Fibroblast of skin of right quadriceps (primary cell): ENCODE measurements at regions not wholly inside any gene's neighbourhood (a gene's known extent, or its start where the extent isn't known, plus 50 kb on each side); places are given as distances from the start of the nearest gene placed in this dataset.

Source experiments
- DNase-seq: peaks from one replicate; pipeline ENCODE4 v3.0.0-alpha.2; 2013

GRCh38 chr10:29183301-29183945 lies 105.4 kb upstream of the LYZL1 start:
- DNase-seq: no peak

GRCh38 chr10:29184205-29185000 lies 104.5 kb upstream of the LYZL1 start:
- no peak for DNase-seq

DNA sequence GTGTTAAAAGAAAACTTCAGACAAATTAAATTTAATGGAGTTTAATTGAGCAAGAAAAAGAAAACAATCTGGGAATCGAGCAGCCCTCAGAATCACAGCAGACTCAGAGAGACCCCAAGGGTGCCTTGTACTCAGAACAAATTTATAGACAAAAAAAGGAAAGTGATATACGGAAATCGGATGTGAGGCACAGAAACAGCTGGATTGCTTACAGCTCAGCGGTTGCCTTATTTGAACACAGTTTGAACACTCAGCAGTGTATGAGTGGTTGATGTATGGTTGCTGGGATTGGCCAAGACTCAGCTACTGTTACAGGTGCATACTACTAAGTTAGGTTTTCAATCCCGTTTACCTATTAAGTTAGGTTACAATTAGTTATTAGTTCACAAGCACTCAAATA lies 103.8 kb upstream of the LYZL1 start:
- DNase-seq: no peak

DNA sequence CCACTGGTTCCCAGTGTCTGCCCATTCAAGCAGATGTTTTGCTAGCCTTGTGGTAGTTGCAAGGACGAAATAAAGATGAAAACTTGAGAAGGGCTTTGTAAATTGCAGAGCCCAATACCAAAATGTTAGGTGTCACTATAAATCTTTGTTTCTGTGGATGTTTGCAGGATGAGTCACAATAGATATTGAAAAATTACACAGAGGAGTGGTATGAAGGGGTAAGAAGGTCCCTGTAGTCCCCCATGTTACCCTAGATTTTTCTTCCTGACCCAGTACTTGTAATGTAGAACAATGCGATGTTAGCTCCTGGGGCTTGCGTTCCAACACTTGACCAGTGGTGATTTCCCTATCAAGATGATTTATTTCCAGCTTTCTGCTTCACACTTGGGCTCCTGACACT lies 102.6 kb upstream of the LYZL1 start:
- peak; percentile 10 for DNase-seq

DNA sequence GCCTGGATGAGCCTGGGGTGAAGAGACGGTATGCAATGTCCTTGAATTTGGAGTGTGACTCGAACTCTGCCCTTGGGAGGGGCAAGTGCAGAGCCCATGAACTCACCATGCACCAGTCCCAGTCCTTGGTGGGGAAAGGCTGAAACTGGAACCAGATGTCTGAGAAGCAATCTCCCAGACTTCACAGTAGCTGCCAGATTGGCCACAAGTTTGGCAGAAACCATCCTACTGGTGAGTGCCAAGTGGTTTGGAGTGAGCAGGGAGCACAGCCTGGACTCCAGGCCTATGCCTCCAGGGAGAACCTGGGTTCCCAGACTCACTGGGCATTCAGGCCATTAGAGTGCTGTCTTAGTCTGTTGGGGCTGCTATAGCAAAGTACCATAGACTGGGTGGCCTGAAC lies 99.6 kb upstream of the LYZL1 start:
- DNase-seq: peak; percentile 3

GRCh38 chr10:29191674-29192073 lies 97.2 kb upstream of the LYZL1 start:
- DNase-seq: no peak

DNA sequence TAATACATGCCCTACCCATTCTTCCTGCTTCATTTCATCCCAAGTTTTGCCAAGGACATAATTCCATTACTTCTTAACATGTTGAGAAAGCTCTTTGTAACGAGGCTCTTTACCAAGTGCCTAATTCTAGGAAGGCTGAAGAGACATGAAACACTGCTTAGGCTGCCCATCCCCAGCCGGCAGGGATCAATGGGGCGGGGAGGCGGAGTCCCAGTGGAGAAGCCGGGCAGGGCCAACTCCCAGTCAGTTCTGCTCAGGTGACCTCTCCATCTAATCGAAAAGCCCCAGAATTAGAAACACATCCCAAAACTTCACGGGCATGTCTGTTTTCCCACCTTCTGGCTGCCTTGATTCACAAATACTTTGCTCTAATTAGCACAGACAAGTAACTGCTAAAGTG lies 89.5 kb upstream of the LYZL1 start:
- no peak for DNase-seq

DNA sequence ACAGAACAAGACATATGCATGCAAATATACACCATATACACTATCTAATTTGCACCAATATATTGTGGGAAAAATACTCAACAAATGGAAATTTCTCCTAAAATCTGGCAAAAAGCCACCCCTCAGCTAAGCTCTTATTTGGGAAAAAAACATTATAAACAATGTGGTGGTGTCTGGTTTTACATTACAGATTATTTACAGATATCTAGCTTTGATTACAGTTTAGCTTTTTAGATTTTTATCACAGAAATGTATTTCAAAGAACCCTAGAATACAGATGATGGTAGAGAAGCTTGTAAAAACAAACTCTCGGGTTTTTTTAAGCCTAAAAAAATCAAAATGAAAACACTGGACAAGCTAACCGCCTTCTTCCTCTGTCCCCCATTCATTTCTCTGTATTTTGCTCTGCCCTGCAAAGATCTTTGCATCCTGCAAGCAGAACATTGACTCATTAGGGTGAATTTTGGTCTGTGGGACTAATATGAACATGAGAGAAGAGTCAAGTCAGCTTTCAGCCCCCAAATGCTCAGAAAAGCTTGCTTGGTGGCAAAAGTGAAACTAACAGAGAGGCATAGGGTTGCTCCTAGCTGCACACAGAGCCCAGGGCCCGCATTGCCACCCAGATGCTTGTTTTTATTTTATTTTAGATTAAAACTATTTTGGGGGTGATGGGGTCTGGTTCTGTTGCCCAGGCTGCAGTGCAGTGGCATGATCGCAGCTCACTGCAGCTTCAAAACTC lies 88.8 kb upstream of the LYZL1 start:
- no peak for DNase-seq

DNA sequence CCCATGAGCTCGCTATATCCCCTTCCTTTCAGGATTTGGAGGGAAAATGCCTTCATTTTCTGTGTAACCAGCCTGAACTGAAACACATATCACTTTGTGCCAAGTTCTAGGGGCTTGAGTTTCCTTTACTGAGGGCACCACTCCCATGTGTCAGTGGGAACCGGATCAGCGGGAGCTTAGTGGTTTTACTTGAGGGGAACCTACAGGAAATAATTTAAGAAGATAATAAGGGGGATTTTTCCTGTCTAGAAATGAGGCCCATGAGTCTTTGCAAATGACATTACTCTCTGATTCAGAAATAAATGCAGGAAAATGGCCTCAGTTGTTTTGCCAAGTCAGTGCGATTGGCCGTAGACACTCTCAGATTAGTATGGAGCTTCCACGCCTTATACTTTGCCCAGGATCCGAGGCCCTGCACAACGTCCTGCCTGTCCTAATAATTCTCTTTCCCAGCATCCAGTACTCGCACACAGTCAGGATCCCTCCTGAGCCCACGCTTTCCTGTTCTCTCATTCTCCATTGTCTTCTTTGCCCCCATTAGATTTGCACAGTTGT lies 86.4 kb upstream of the LYZL1 start:
- no peak for DNase-seq

DNA sequence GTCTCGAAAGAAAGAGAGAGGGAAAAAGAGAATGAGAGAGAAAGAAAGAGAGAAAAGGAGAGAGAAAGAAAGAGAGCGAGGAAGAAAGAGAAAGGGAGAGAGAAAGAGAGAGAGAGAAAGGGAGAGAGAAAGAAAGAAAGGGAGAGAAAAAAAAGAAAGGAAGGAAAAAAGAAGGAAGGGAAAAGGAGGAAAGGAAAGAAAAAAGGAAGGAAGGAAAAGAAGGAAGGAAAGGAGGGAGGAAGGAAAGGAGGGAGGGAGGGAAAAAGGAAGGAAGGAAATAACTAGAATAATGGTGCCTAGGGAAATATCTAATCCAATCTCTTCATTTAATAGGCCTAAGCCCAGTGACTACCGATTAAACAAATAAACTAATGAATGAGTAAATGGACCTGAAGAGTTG lies 85.4 kb upstream of the LYZL1 start:
- DNase-seq: no peak

DNA sequence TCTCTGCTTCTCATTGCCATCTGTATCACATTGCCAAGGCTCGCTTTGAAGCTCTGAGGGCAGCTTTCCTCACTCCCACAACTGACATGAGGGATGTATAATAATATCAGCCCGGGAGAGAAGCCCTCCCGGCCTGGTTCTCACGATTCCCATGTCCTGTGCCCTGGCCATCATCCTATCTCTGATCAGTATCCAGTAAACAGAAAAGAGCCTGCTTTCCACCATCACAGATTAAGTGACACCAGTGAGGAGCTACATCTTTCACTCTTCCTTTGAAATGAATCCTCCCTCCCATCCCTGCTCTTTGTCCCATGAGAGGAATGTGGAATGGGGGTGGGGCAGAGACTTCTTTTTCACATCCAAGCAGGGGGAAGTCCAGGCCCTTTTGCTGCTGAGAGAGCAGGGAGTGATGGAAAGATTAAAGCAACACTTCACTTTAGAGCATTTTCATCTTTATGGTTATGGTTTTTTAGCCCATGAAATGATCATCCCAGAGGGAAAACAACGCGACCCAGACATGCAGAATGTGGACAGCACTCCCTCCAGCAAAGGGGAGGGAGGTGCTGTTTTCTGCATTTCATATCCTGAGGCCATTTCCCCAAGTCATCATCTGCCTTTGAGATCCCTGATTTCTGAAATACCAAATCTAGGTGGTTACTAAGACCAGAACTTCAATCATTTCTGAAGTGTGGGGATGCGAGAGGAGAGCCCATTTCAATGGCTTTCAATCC lies 84.6 kb upstream of the LYZL1 start:
- DNase-seq: no peak

DNA sequence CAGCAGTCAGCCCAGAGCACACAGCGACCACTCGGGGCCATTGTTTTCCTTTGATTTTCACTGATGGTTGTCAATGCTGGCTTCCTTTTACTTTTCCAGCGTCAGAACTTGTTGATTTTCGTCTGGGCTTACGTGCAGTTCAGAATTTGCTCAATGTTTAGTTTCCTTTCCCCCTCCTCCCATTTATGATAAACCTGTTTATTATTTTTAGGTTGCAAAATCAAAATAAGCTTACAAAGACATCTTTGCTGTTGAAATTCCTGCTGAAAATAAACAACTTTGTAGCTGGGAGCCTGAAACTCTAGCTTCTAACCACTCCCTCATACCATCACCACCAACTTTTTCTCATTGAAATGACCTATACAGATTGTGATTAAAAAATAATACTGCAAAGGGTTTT lies 83.1 kb upstream of the LYZL1 start:
- no peak for DNase-seq

- DNase-seq: no peak
Observed at GRCh38 chr10:29208845-29209244, 80.0 kb upstream of the LYZL1 start.

GRCh38 chr10:29209830-29210229 lies 79.0 kb upstream of the LYZL1 start:
- no peak for DNase-seq

DNA sequence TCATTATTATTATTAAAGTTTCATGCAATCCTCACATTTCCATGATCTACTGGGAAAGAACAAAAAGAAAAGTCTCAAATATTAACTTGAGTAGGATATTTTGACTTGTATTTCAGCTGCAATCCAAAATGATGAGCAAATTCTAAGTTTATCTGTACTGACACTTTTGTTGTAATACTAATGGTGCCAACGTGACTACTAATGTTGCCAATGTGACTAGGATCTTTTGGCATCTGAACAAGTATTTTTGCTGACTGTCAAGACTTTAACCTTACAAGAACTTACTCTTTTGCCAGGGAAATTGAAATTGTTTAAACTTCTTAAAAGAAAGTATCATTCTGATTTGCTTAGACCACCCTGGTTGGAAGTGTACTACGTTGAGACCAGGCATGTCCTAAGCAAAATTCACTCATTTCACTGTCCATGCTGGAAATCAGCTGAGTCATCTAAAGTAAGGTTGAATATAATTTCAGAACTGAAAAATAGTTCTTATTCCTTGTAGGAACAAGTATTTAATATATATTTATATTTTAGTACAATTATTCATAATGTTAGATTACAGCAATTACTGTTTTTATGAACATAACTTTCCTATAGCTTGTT lies 78.5 kb upstream of the LYZL1 start:
- no peak for DNase-seq

GRCh38 chr10:29212597-29212996 lies 76.3 kb upstream of the LYZL1 start:
- no peak for DNase-seq

DNA sequence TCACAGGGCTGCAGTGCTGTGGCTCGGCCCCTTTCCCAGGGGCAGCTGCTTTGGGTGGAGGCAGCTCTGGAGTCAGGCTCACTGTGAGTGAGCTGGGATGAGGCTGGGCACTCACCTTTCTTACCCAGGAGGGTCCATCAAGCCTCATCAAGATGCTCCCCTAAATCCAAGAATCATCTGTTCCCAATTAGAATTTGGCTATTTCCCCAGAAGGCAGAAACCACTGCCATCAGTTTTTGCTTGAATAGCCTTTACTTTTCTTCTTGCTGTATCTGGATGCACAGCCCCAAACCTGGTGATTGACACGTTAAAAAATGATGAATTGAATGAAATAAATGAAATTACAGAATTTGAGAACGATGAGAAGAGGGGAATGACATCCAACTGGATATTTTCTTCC lies 74.3 kb upstream of the LYZL1 start:
- no peak for DNase-seq

DNA sequence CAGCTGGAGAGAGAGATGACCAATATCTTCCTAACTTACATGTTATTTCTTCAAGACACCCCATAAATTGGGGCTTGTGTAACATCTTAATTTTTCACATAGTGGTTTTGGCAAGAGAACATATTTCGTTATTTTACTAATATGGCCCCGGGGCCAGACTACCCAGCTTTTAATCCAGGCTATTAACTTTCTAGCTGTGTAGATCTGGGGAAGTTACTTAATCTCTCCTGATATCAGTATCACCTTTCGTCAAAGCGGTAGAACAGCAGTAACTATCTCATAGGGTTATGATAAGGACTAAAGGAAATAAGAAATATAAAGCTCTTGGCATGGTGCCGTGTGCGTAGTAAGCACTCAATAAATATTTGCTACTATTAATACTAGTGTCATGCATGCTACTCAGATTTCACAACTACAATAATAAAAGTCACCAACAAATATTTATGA lies 71.6 kb upstream of the LYZL1 start:
- DNase-seq: no peak

DNA sequence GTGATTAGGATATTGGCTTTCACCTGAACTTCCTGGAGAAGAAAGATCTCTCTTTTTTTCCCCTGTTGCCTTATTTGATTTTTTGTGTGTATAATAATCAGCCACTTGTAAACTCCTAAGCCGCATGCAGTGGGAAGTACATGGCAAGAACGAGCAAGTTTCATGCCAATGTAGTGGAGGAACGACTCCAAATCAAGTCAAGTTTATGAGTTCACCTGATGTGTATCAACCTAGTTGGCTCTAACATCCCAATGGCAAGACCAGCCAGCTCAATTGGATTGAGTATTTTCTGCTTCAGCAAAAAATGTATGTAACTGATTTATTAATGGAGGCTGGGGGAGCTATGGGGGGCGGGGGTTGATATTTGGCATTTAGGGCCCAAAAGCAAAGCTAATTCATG lies 65.5 kb upstream of the LYZL1 start:
- DNase-seq: no peak

- no peak for DNase-seq
Observed at GRCh38 chr10:29224631-29225030, 64.2 kb upstream of the LYZL1 start.

DNA sequence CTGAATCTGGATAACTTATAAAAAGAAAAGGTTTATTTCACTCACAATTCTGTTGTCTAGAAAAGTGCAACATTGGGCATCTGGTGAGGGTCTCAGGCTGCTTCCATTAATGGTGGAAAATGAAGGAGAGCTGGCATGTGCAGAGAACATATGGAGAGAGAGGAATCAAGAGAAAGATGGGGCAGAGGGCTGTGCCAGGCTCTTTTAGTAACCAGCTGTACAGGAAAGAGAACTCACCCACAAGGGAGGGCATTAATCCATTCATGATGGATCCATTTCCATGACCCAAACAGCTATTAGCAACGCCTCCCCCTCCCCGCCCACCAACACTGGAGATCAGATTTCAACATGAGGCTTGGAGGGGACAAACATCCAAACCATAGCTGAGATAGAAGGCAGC lies 61.7 kb upstream of the LYZL1 start:
- DNase-seq: no peak

GRCh38 chr10:29228562-29228961 lies 60.3 kb upstream of the LYZL1 start:
- no peak for DNase-seq
